NCI-H1694 (cell line): ENCODE measurements at regions not wholly inside any gene's neighbourhood (a gene's known extent, or its start where the extent isn't known, plus 50 kb on each side); places are given as distances from the start of the nearest gene placed in this dataset.

Experiments used
- DNase-seq: peaks from one replicate; lab custom pipeline; 2025; lab: John Stamatoyannopoulos, UW

- no peak for DNase-seq
These were observed 1662.1 kb upstream of the TENM3 start for GRCh38 chr4:180581061-180581460.

GRCh38 chr4:180587379-180587778, 1655.8 kb upstream of the TENM3 start:
- no peak for DNase-seq

GRCh38 chr4:180589575-180589974, 1653.6 kb upstream of the TENM3 start:
- no peak for DNase-seq

DNA sequence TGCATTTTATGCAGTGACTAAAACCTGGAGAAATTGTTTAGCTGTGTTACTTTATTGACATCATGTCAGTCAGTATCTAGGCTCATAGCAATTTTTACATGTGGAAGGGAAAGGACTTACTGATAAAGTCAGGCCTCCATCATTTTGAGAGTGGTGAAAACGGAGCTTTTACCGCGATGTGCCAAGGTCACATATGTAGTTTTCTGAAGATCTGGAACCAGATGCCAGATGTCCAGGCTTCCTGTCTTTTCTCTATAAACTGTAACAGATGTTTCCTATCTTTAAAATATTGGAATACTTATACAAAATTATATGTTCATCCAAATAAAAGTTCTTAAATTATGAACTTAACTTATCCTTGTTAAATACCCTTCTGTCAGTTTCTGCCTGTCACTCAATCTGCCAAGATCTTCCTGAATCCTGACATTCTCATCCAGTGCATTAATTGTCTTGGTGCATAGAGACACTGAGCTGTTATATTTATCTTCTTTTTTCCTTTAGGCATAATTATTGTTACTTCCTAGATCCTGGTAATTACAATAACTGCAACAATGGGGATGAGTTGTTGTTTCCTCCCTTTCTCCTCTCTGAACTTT, 1646.2 kb upstream of the TENM3 start:
- DNase-seq, result no peak

GRCh38 chr4:180598281-180598680, 1644.9 kb upstream of the TENM3 start:
- no peak for DNase-seq

GRCh38 chr4:180603791-180604190, 1639.4 kb upstream of the TENM3 start:
- DNase-seq, result no peak

DNA sequence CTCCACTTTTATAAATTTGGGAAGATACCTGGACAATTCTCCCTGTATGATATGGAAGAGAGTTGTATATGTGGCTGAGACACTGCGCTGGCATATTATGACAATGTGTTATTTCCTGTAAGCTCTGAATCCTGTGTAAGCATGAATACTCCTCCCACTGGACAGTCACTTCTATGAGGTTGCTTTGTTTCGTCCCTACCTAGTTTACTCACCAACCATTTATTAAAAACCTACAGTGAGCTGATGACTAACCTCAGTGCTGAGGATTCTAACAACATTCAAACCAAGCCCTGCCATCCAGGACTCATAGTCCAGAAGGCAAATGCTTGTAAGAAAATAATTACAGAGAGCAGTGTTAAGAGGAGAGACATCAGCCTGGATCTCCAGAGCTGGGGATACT, 1632.9 kb upstream of the TENM3 start:
- DNase-seq, result no peak

- no peak for DNase-seq
These were observed 1627.5 kb upstream of the TENM3 start for GRCh38 chr4:180615746-180616145.

DNA sequence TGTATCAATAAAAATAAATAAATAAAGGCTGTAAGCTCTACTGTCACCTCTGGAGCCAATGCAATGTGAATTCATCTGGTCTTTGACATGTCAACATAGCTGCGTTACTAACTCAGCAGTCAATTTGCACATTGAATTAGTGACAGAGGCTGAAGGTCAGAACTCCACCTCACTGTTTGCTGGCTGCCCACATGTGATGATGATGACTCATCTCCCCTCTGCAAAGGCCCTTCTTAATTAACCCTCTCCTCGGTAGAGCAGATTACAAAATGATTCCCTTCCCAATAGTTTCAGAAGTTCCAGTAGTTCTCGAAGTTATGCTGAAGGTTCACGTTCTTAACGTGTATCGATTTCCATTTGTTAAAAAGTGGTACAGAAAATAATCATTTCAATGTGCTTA, 1626.0 kb upstream of the TENM3 start:
- DNase-seq, result no peak

- DNase-seq, result no peak
These were observed 1624.8 kb upstream of the TENM3 start for GRCh38 chr4:180618396-180618795.

GRCh38 chr4:180619440-180619839, 1623.8 kb upstream of the TENM3 start:
- DNase-seq, result no peak

DNA sequence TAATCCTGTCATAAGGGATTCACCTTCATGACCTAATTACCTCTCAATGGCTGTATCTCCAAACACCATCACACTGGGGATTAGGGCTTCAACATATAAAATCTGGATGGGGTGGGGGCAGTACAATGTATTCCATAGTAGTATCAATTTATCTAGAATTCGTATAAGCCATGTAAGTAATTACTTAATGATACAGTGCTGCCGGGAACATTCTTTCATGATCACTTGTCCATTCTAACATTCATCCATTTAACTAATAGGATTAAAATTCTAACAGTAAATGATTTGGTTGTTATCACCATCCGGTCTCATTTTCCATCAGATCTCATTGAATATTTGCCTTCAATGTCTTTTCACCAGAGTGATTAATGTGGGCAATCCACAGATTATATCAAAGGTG, 1620.9 kb upstream of the TENM3 start:
- no peak for DNase-seq

DNA sequence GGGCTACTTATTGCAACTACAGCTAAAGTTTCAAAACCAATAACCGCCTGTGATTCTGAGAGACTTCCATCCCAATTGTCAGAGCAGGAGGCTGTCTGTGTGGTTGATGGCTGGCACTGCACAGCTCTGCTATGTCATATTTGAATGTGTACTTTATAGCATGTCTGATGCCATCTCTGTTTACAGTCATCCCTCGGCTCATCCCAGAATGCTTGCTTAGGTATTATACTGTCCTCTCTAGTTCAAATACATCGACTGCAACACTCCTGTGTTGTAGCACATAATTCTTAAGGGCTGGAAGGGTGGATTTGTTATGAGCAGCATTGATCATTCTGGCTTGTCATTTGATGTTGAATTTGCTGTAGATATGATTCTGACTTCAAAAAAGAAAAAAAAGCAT, 1617.5 kb upstream of the TENM3 start:
- DNase-seq, result no peak

DNA sequence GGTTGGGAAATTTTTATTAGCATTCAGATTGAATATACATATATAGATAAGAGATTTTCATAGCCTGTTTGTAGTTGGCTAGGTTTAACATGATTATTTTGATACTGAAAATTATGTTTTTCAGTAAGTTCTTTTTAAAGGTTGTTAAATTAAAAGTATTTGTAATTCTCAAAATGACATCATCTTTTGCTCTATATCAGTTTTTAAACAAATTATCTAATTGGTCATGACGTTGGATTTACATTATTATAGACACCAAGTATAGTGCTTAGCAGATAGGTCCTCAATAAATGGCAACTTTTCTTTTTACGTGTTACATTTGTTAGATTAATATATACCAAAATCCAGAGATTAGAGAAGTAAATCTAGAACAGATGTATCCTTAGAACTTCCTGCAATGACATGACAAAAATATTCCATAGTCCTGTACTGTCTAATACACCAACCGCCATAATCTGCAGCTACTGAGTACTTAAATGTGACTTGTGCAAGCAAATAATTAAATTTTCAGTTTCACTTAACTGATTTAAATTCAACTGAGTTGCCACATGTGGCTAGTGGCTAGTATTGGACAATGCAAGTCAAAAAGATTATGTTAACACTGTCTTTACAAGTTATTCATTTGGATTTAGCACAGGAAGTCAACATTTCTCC, 1613.1 kb upstream of the TENM3 start:
- no peak for DNase-seq

GRCh38 chr4:180634306-180634705, 1608.9 kb upstream of the TENM3 start:
- DNase-seq, result no peak

GRCh38 chr4:180635281-180635680, 1607.9 kb upstream of the TENM3 start:
- no peak for DNase-seq

GRCh38 chr4:180636696-180637404, 1606.4 kb upstream of the TENM3 start:
- DNase-seq, result no peak

DNA sequence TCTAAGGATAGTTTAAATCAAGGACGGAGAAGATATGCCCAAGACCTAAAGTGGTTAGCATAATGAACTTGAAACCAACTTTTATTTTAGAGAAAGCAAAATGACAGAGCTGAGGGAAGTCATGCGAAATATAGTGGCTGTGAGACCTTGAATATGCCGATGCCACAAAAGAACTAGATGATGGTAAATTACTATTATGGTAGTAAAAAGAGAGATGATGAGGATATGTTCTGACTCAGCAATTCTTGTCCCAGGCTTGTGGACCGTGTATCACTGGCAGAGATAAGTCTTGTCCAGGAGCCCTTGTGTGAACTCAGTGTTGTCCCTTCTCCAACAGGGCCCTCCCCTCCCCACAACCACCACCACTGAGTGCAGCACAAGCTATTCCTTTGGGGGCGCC, 1605.6 kb upstream of the TENM3 start:
- no peak for DNase-seq

DNA sequence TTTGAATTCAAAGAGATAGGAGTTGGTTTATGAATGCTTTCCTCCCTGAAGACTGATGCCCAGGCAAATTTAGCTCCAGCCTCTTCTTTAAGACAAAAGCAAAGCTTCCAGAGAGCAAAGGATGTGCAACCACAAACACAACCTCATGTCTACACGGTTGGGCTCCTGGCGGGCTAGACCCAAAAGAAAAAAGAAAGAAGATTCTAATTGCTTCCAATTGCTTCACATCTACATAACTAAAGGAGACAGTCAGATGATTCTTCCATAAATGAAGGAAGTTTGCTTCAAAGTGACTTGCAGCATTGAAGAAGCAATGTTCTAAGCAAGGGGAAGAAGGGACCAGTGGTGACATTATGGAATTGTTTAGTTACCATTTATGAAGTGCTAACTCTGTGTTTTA, 1603.0 kb upstream of the TENM3 start:
- no peak for DNase-seq

GRCh38 chr4:180641495-180641894, 1601.7 kb upstream of the TENM3 start:
- DNase-seq, result no peak

- DNase-seq, result no peak
These were observed 1600.5 kb upstream of the TENM3 start for GRCh38 chr4:180642732-180643131.

DNA sequence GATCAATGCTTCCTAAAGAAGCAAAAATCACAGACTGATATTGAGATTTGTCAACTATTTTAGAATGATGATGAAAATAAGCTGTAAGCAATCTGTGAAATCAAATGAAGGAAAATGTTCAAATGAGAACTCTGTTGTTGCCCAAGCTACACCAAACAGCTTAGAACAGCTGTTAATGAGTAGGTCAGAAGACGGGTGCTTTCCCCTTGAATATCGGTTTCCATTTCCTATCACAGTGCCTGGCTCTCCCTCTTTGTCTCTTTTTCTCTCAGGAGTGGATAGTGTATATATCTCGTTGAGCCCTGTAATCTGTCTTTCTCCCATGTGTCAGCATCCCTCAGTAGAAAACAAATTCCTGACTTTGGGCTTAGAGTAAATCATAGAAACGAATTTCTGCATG, 1592.9 kb upstream of the TENM3 start:
- no peak for DNase-seq

DNA sequence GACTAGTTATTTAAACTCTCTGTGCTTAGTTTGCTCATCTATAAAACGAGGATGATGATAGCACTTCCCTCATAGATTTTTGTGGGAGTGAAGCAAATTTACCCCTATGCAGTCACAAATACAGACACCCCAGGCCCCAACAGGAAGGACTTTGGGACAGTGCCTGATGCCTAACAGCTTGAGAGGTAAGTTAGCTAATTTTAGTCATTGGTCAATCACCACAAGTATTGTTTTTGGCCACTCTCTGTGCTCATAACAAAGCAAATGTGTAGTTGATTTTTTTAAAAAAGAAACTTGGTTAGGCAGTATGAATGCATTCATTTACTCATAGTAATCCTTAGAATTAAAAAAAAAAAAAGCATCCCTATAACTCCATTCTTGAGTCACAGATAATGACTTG, 1590.7 kb upstream of the TENM3 start:
- no peak for DNase-seq

DNA sequence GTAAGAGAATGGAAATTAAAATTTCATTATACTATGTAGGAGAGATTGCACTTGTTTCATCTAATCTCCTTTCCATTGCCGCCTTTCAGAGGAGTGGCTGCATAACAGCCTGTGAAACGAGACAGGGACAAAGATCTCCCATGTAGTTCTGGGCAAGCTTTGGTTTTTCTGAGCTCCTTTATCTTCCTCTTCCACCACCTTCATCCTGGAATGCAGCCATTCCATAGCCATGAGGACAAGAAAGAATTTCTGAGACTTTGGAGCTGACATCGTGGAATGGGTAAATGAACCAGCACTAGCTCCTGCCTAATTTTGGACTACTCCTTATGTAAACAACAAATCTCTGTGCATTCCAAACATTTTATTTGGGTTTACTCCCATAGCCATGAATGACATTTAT, 1587.3 kb upstream of the TENM3 start:
- DNase-seq, result no peak
